22Rv1 (cell line): ENCODE measurements at regions not wholly inside any gene's neighbourhood (a gene's known extent, or its start where the extent isn't known, plus 50 kb on each side); places are given as distances from the start of the nearest gene placed in this dataset.

Experiments used
- H3K27ac ChIP-seq: fragments of 450-650 bp; 2 replicates; pipeline ENCODE4 v1.5.1; 2017
- ZFX ChIP-seq: fragments of 450-650 bp; IDR thresholded peaks from 2 replicates; pipeline ENCODE4 v1.6.1; 2017; ENCODE audit warnings: antibody characterized with exemption, borderline replicate concordance
- TF ChIP-seq, protein P1 (sequence below): fragments of 450-650 bp; IDR thresholded peaks from 2 replicates; pipeline ENCODE4 v1.5.1; 2017; ENCODE audit warnings: mild to moderate bottlenecking

- no peak for TF ChIP-seq ZFX
- TF ChIP-seq, protein P1, sequence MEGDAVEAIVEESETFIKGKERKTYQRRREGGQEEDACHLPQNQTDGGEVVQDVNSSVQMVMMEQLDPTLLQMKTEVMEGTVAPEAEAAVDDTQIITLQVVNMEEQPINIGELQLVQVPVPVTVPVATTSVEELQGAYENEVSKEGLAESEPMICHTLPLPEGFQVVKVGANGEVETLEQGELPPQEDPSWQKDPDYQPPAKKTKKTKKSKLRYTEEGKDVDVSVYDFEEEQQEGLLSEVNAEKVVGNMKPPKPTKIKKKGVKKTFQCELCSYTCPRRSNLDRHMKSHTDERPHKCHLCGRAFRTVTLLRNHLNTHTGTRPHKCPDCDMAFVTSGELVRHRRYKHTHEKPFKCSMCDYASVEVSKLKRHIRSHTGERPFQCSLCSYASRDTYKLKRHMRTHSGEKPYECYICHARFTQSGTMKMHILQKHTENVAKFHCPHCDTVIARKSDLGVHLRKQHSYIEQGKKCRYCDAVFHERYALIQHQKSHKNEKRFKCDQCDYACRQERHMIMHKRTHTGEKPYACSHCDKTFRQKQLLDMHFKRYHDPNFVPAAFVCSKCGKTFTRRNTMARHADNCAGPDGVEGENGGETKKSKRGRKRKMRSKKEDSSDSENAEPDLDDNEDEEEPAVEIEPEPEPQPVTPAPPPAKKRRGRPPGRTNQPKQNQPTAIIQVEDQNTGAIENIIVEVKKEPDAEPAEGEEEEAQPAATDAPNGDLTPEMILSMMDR: no peak
These were observed 721.1 kb downstream of the QKI start for GRCh38 chr6:164135511-164136132.

DNA sequence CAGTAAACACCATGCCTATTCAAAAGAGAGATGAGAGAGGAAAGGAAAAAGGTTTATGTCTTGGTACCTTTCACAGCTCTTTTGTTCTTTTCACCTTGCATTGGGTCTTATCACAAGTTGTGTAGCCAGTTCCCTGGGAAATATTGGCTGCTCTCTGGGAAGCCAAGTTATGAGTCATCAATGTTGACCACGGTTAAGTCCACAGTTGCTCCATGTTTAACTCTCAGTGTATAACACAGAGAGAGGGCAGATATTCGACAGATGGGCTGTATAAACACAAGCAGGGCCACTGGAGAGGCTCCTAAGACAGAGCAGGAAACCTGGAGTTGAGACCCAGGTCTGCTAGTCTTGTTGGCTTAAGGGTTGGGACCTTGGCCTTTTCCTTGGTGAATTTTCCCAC is 718.6 kb downstream of the QKI start:
- no peak overlapping the region for H3K27ac ChIP-seq
- TF ChIP-seq ZFX: no peak
- TF ChIP-seq, protein P1: no peak

More at GRCh38 chr6:164135511-164136132, 721.1 kb downstream of the QKI start:
- H3K27ac ChIP-seq: no peak overlapping the region

- TF ChIP-seq, protein P1: no peak
- TF ChIP-seq ZFX: no peak
- no peak overlapping the region for H3K27ac ChIP-seq
These were observed 716.1 kb downstream of the QKI start for GRCh38 chr6:164130585-164130984.

DNA sequence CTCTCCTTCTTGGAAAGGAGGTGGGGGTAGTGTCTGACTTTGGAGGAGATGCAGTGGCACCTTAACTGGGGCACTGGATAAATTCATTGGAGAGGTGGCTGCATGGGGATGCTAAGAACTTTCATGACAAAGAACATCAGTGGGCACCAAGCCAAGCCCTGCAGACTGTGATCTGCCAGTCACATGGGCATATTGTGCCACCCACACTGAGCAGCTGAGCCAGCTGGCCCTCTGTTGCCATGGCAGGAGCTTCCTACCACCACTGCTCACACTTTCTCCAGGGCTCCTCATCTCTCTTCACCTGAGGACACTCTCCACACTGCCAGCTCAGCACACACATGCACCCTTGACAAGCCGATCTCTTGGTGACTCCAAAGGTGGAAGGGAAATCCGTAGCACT is 715.6 kb downstream of the QKI start:
- TF ChIP-seq ZFX: no peak
- TF ChIP-seq, protein P1: no peak
- H3K27ac ChIP-seq: no peak overlapping the region

GRCh38 chr6:164129218-164129617 is 714.7 kb downstream of the QKI start:
- TF ChIP-seq ZFX: no peak
- no peak overlapping the region for H3K27ac ChIP-seq

- TF ChIP-seq, protein P1: no peak
- TF ChIP-seq ZFX: no peak
- H3K27ac ChIP-seq: no peak overlapping the region
These were observed 713.6 kb downstream of the QKI start for GRCh38 chr6:164128101-164128500.

GRCh38 chr6:164124986-164125385 is 710.5 kb downstream of the QKI start:
- TF ChIP-seq ZFX: no peak
- TF ChIP-seq, protein P1: no peak
- no peak overlapping the region for H3K27ac ChIP-seq

DNA sequence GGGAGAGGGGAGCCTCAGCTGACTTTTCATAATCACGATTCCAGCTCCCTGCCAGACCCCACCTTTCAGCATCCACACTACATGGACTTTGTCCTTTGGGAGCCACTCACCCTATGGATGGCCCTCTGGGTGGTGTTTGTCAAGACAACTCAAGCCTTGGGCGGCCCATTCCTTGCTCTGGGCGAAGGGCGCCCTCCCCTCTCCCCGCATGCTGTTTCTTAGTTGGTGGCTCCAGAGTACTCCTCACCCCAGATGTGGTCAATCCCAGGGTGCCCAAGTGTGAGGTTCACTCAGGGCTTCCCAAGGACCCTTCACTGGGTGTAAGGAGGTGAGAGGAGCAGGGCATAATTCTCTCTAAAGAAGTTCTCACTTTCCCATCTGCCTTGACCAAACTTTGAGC is 710.0 kb downstream of the QKI start:
- no peak overlapping the region for H3K27ac ChIP-seq
- no peak for TF ChIP-seq ZFX
- TF ChIP-seq, protein P1: no peak
